Endodermal cell (in vitro differentiated cells): ENCODE measurements at regions not wholly inside any gene's neighbourhood (a gene's known extent, or its start where the extent isn't known, plus 50 kb on each side); places are given as distances from the start of the nearest gene placed in this dataset.

Experiments
- DNase-seq: peaks from one replicate; pipeline ENCODE4 v3.0.0-alpha.2; 2017
- H3K27ac ChIP-seq: 2 replicates; pipeline ENCODE4 v1.5.1; 2013; ENCODE audit warnings: mild to moderate bottlenecking, low read depth, low read length, moderate library complexity
- H3K27me3 ChIP-seq: 2 replicates; pipeline ENCODE4 v1.6.1; 2013; ENCODE audit warnings: mild to moderate bottlenecking, low read length, moderate library complexity; ENCODE audit not compliant: insufficient read depth, control insufficient read depth, poor library complexity, severe bottlenecking
- H3K36me3 ChIP-seq: 2 replicates; pipeline ENCODE4 v1.7.0; 2013; ENCODE audit warnings: mild to moderate bottlenecking, low read length, moderate library complexity; ENCODE audit not compliant: control insufficient read depth, insufficient read depth
- H3K4me1 ChIP-seq: one replicate; pipeline ENCODE4 v1.7.0; 2013; ENCODE audit warnings: low read length; ENCODE audit not compliant: control insufficient read depth, insufficient read depth
- H3K4me3 ChIP-seq: 2 replicates; pipeline ENCODE4 v1.5.1; 2013; ENCODE audit warnings: mild to moderate bottlenecking, low read length, moderate library complexity
- H3K9ac ChIP-seq: 2 replicates; pipeline ENCODE4 v1.6.1; 2013; ENCODE audit warnings: mild to moderate bottlenecking, low read length, moderate library complexity; ENCODE audit not compliant: poor library complexity, severe bottlenecking; ENCODE audit errors: extremely low read depth
- H3K9me3 ChIP-seq: 2 replicates; pipeline ENCODE4 v1.6.1; 2013; ENCODE audit warnings: mild to moderate bottlenecking, low read length, moderate library complexity; ENCODE audit not compliant: control insufficient read depth
- H3K27ac Mint-ChIP-seq: 2 replicates; pipeline ENCODE4 v1.8.0; 2020; ENCODE audit warnings: mixed read lengths
- H3K27me3 Mint-ChIP-seq: 2 replicates; pipeline ENCODE4 v1.8.0; 2021; ENCODE audit warnings: mild to moderate bottlenecking, mixed read lengths; ENCODE audit not compliant: insufficient read depth
- H3K36me3 Mint-ChIP-seq: 2 replicates; pipeline ENCODE4 v1.8.0; 2020; ENCODE audit warnings: low read depth, mixed read lengths
- H3K4me1 Mint-ChIP-seq: 2 replicates; pipeline ENCODE4 v1.8.0; 2020; ENCODE audit warnings: mixed read lengths
- H3K4me3 Mint-ChIP-seq: 2 replicates; pipeline ENCODE4 v1.8.0; 2020; ENCODE audit warnings: mild to moderate bottlenecking, moderate library complexity, mixed read lengths
- H3K9me3 Mint-ChIP-seq: 2 replicates; pipeline ENCODE4 v1.8.0; 2020; ENCODE audit warnings: mild to moderate bottlenecking, mixed read lengths
- CTCF ChIP-seq: fragments of 200-600 bp; sonication (generic); conservative IDR thresholded peaks from 2 replicates; pipeline ENCODE4 v1.5.0; 2021; ENCODE audit warnings: antibody characterized with exemption, mild to moderate bottlenecking
- WGBS, 2 experiments: methylation state at CpG; one replicate each; pipeline versions ENCODE4 v1.1.5 to v1.1.7; 2013; ENCODE audit warnings: missing lambda C conversion rate in 2 of 2, mixed read lengths in 1 of 2; ENCODE audit not compliant: insufficient coverage in 1 of 2, insufficient read length in 1 of 2; 5-methylcytosine and 5-hydroxymethylcytosine counted together

DNA sequence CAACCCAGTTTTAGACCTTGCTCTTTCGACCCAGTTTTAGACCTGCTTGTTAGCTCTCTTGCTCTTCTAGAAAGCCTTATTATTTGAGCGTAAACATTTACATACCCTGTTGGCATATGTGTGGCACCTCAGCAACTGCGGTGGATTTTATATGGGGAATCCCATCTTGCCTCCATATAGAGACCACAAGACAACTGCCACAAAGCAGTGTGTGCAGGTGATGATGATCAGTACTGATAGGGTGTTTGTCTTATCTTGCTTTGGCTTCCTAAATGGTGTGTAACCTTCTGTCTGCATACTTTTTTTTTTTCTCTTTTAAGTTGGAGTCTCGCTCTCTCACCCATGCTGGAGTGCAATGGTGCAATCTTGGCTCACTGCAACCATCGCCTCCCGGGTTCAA, 1270.8 kb downstream of the MRPL39 start:
- Mint-ChIP-seq H3K4me3 (no peak overlapping the region), H3K27me3 (no peaks in the 10 kb centered on the region), H3K36me3 (no peaks in the 10 kb centered on the region), H3K4me1 (no peaks in the 10 kb centered on the region), H3K27ac (no peak overlapping the region), H3K9me3 (peaks cover 47% of the 10 kb centered on the region)
- H3K27me3 ChIP-seq, result no peaks in the 10 kb centered on the region
- H3K27ac ChIP-seq, result no peak overlapping the region
- TF ChIP-seq CTCF, result no peak
- peaks cover 4% of the 10 kb centered on the region for H3K9me3 ChIP-seq
- no peaks in the 10 kb centered on the region for H3K36me3 ChIP-seq
- no peaks in the 10 kb centered on the region for H3K4me1 ChIP-seq
- no peak overlapping the region for H3K9ac ChIP-seq
- H3K4me3 ChIP-seq, result no peak overlapping the region
- WGBS, 2 experiments, result 88 to 93% methylated on average over 3 to 6 of the region's 6 CpGs
- DNase-seq, result no peak

GRCh38 chr21:24323536-24323935, 1283.7 kb downstream of the MRPL39 start:
- H3K9me3 Mint-ChIP-seq, result peaks cover 46% of the 10 kb centered on the region
- no peaks in the 10 kb centered on the region for H3K36me3 Mint-ChIP-seq
- Histone ChIP-seq H3K4me1 (no peaks in the 10 kb centered on the region), H3K4me3 (no peak overlapping the region), H3K9me3 (peaks cover 7% of the 10 kb centered on the region), H3K9ac (no peak overlapping the region), H3K27ac (no peak overlapping the region), H3K36me3 (no peaks in the 10 kb centered on the region), H3K27me3 (no peaks in the 10 kb centered on the region)
- H3K27ac Mint-ChIP-seq, result no peak overlapping the region
- 77 to 80% methylated on average over 1 to 2 of the region's 2 CpGs for WGBS, 2 experiments
- no peaks in the 10 kb centered on the region for H3K27me3 Mint-ChIP-seq
- H3K4me3 Mint-ChIP-seq, result no peak overlapping the region
- no peak for TF ChIP-seq CTCF
- DNase-seq, result no peak
- H3K4me1 Mint-ChIP-seq, result no peaks in the 10 kb centered on the region

DNA sequence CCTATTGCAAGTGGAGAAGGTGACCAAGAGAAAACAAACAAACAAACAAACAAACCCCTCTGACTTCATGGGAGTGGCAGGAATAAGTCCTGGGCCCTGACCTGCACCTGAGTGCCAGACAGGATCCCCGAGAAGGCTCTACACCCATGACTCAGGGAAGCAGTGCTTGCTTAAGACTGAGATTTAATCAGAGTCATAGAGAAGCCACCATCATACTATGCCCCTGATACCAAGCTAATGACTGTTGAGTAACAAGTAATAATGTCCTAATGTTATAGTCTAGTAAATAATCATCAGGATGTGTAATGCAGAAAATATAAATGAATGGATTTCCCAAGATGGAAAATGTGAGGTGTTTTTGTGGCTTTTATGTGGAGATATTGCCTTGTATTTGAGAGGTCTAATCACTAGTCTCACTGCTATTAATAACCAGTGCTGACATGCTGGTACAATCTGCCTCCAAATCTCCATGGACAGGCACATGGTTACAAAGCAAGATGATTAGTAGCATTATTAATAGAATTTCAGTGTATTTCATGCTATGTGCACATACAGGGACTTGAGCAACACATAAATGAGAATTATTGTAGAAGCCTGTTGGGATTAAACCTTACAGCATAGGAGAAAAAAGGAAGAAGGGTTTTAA, 1290.9 kb downstream of the MRPL39 start:
- Histone ChIP-seq H3K4me3 (no peak overlapping the region), H3K36me3 (no peaks in the 10 kb centered on the region), H3K27ac (no peak overlapping the region), H3K27me3 (no peaks in the 10 kb centered on the region), H3K9me3 (no peaks in the 10 kb centered on the region), H3K4me1 (no peaks in the 10 kb centered on the region), H3K9ac (no peak overlapping the region)
- WGBS, 2 experiments, result 58 to 100% methylated on average over 1 of the region's 1 CpG
- H3K27me3 Mint-ChIP-seq, result no peaks in the 10 kb centered on the region
- TF ChIP-seq CTCF, result no peak
- H3K4me1 Mint-ChIP-seq, result no peaks in the 10 kb centered on the region
- H3K36me3 Mint-ChIP-seq, result no peaks in the 10 kb centered on the region
- no peak overlapping the region for H3K27ac Mint-ChIP-seq
- no peak for DNase-seq
- peaks cover 32% of the 10 kb centered on the region for H3K9me3 Mint-ChIP-seq
- H3K4me3 Mint-ChIP-seq, result no peak overlapping the region
